ENCODE measurements at regions not wholly inside any gene's neighbourhood (a gene's known extent, or its start where the extent isn't known, plus 50 kb on each side); places are given as distances from the start of the nearest gene placed in this dataset.

DNA sequence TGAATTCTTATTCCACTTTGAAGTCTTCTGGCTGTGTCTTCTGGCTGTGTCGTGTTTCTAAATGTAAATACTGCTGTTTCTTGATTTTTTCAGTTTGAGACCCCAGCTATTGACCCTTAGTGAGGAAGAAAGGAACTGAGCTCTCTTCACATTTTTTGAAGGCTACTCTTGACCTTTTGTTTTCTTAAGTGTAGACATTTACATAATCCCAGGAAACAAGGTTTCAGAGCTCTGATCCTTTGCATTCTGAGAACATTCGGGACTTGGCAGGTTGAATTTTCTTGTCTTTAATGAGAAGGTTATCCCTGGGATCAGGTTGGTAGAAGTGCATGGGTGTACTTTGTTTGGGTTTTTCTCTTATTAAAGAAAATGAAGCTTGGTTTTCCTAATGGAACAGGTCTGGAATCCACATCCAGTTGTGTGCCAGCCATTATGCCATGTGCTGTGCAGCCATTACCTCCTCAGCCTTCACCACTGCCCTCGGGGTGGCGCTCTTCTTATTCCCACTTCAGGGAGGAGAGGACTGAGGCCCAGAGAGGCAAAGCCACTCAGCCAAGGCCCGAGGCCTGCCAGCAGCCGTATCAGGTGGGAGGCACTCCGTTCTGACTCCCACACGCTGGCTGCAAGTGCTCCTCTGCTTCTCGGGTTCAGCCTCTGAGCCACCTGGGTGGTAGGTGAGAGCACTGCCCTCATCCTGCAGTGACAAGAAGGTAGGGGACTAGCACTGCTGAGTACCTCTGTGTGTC, 120.9 kb downstream of the BEGAIN start:
- no peaks in the 10 kb centered on the region for H3K9me3 ChIP-seq (ENCODE audit: control insufficient read depth, low read length)
- H3K27me3 ChIP-seq (ENCODE audit: control insufficient read depth, insufficient read depth, low read length, poor library complexity, severe bottlenecking) = no peaks in the 10 kb centered on the region
- 60% methylated on average over 9 of the region's 9 CpGs for WGBS, 2 experiments
- H3K36me3 ChIP-seq (ENCODE audit: control insufficient read depth, insufficient read depth, low read length) = no peaks in the 10 kb centered on the region
- H3K4me1 ChIP-seq (ENCODE audit: control insufficient read depth, insufficient read depth, low read length) = no peaks in the 10 kb centered on the region
- no peak overlapping the region for H3K27ac ChIP-seq (ENCODE audit: insufficient read depth, low read depth, low read length, poor library complexity, severe bottlenecking)
- H3K4me3 ChIP-seq (ENCODE audit: insufficient read depth, low read depth, low read length) = no peak overlapping the region

- no peaks in the 10 kb centered on the region for H3K9me3 ChIP-seq (ENCODE audit: control insufficient read depth, low read length)
- H3K36me3 ChIP-seq (ENCODE audit: control insufficient read depth, insufficient read depth, low read length) = no peaks in the 10 kb centered on the region
- no peaks in the 10 kb centered on the region for H3K27me3 ChIP-seq (ENCODE audit: control insufficient read depth, insufficient read depth, low read length, poor library complexity, severe bottlenecking)
- H3K4me3 ChIP-seq (ENCODE audit: insufficient read depth, low read depth, low read length) = no peak overlapping the region
- WGBS, 2 experiments = 88 to 89% methylated on average over 11 of the region's 11 CpGs
- H3K27ac ChIP-seq (ENCODE audit: insufficient read depth, low read depth, low read length, poor library complexity, severe bottlenecking) = no peak overlapping the region
- H3K4me1 ChIP-seq (ENCODE audit: control insufficient read depth, insufficient read depth, low read length) = peaks cover 3% of the 10 kb centered on the region
Measured at GRCh38 chr14:100467046-100467750, 120.0 kb downstream of the BEGAIN start.

DNA sequence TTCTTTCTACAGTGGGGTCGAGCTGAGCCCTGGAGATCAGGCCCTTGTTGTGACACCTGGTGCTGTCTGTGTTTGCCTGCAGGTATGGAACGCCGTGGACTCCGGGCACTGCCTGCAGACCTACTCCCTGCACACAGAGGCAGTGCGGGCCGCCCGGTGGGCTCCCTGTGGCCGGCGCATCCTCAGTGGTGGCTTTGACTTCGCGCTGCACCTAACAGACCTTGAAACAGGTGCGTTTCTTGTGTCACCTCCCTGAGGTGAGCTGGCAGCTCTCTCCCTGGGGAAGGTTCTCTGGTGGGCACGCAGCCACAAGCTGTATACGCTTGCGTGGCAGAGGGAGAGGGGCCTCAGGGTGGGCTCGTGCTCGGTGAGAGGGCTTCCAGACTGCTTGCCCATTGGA, 119.3 kb downstream of the BEGAIN start:
- 91 to 93% methylated on average over 17 of the region's 17 CpGs for WGBS, 2 experiments
- H3K4me1 ChIP-seq (ENCODE audit: control insufficient read depth, insufficient read depth, low read length) = peaks cover 3% of the 10 kb centered on the region
- no peaks in the 10 kb centered on the region for H3K36me3 ChIP-seq (ENCODE audit: control insufficient read depth, insufficient read depth, low read length)
- H3K9me3 ChIP-seq (ENCODE audit: control insufficient read depth, low read length) = no peaks in the 10 kb centered on the region
- H3K4me3 ChIP-seq (ENCODE audit: insufficient read depth, low read depth, low read length) = no peak overlapping the region
- no peaks in the 10 kb centered on the region for H3K27me3 ChIP-seq (ENCODE audit: control insufficient read depth, insufficient read depth, low read length, poor library complexity, severe bottlenecking)
- no peak overlapping the region for H3K27ac ChIP-seq (ENCODE audit: insufficient read depth, low read depth, low read length, poor library complexity, severe bottlenecking)

GRCh38 chr14:100468557-100468956, 118.7 kb downstream of the BEGAIN start:
- 79 to 84% methylated on average over 9 of the region's 9 CpGs for WGBS, 2 experiments

DNA sequence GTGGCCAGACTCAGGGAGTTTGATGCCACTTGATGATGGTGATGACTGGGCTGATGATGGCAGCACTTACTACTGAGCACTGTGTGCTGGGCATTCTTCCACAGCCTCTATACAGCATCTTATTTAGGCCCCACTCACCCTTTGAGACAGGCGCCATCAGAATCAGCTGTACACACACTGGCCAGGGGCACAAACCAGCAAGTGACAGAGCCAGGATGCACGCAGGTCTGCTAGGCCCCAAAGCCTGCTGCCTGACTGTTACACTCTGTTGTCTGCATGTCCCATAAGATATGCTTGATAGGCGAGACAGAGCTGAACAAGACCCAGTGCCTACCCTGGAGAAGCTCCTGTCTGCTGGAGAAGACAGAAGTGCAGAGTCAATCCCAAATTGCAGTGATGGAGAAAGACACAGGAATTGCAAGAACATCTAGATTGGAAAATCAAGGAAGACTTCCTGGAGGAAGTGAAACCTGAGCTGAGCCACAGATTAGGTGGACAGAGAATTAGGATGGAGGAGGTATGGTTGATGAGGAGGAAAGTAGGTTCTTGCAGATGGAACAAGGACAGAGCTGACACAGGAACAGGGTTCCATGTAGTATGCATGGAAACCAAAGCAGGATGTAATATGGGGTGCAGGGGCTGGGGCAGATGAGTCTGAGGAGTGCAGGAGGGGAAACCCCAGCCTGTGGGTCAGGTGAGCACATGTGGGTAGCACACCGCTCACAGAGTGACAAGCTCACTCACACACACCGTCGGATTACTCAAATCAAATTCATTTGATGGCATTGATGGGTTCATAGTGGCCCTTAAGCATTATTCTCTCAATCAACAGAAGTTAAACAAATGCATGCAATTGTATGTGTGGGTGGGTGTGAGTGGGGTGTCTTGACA, 117.3 kb downstream of the BEGAIN start:
- no peaks in the 10 kb centered on the region for H3K9me3 ChIP-seq (ENCODE audit: control insufficient read depth, low read length)
- 95 to 97% methylated on average over 6 of the region's 6 CpGs for WGBS, 2 experiments
- H3K36me3 ChIP-seq (ENCODE audit: control insufficient read depth, insufficient read depth, low read length) = no peaks in the 10 kb centered on the region
- no peaks in the 10 kb centered on the region for H3K27me3 ChIP-seq (ENCODE audit: control insufficient read depth, insufficient read depth, low read length, poor library complexity, severe bottlenecking)
- H3K4me3 ChIP-seq (ENCODE audit: insufficient read depth, low read depth, low read length) = no peak overlapping the region
- H3K4me1 ChIP-seq (ENCODE audit: control insufficient read depth, insufficient read depth, low read length) = peaks cover 3% of the 10 kb centered on the region
- no peak overlapping the region for H3K27ac ChIP-seq (ENCODE audit: insufficient read depth, low read depth, low read length, poor library complexity, severe bottlenecking)

More at GRCh38 chr14:100468557-100468956, 118.7 kb downstream of the BEGAIN start:
- Histone ChIP-seq H3K4me3 (ENCODE audit: insufficient read depth, low read depth, low read length) (no peak overlapping the region), H3K9me3 (ENCODE audit: control insufficient read depth, low read length) (no peaks in the 10 kb centered on the region), H3K27me3 (ENCODE audit: control insufficient read depth, insufficient read depth, low read length, poor library complexity, severe bottlenecking) (no peaks in the 10 kb centered on the region), H3K27ac (ENCODE audit: insufficient read depth, low read depth, low read length, poor library complexity, severe bottlenecking) (no peak overlapping the region), H3K36me3 (ENCODE audit: control insufficient read depth, insufficient read depth, low read length) (no peaks in the 10 kb centered on the region), H3K4me1 (ENCODE audit: control insufficient read depth, insufficient read depth, low read length) (peaks cover 3% of the 10 kb centered on the region)

DNA sequence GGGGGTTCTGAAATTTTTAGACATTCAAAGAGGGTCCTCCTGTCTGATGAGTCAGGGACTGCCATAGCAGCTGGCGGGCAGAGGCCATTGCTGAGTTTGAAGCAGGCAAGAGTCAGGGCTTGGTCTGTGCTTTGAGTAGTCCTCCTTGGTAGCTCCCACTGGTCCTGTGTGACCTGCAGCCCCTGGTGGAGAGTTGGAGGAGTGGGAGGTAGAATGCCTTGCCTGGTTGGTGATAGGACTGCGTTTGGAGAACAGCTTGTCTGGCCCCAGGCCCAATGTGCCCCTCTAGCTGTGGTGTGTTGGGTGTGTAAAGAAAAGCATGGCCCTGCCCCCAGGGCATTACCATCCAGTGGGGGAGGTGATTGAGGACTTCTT, 116.7 kb downstream of the BEGAIN start:
- H3K27me3 ChIP-seq (ENCODE audit: control insufficient read depth, insufficient read depth, low read length, poor library complexity, severe bottlenecking) = no peaks in the 10 kb centered on the region
- peaks cover 3% of the 10 kb centered on the region for H3K4me1 ChIP-seq (ENCODE audit: control insufficient read depth, insufficient read depth, low read length)
- no peak overlapping the region for H3K27ac ChIP-seq (ENCODE audit: insufficient read depth, low read depth, low read length, poor library complexity, severe bottlenecking)
- H3K4me3 ChIP-seq (ENCODE audit: insufficient read depth, low read depth, low read length) = no peak overlapping the region
- H3K36me3 ChIP-seq (ENCODE audit: control insufficient read depth, insufficient read depth, low read length) = no peaks in the 10 kb centered on the region
- WGBS, 2 experiments = 84 to 92% methylated on average over 2 of the region's 2 CpGs
- no peaks in the 10 kb centered on the region for H3K9me3 ChIP-seq (ENCODE audit: control insufficient read depth, low read length)

GRCh38 chr14:100471441-100472093, 115.7 kb downstream of the BEGAIN start:
- Histone ChIP-seq H3K4me3 (ENCODE audit: insufficient read depth, low read depth, low read length) (no peak overlapping the region), H3K9me3 (ENCODE audit: control insufficient read depth, low read length) (no peaks in the 10 kb centered on the region), H3K36me3 (ENCODE audit: control insufficient read depth, insufficient read depth, low read length) (no peaks in the 10 kb centered on the region), H3K27me3 (ENCODE audit: control insufficient read depth, insufficient read depth, low read length, poor library complexity, severe bottlenecking) (no peaks in the 10 kb centered on the region), H3K27ac (ENCODE audit: insufficient read depth, low read depth, low read length, poor library complexity, severe bottlenecking) (no peak overlapping the region), H3K4me1 (ENCODE audit: control insufficient read depth, insufficient read depth, low read length) (peaks cover 3% of the 10 kb centered on the region)
- 78 to 79% methylated on average over 16 of the region's 16 CpGs for WGBS, 2 experiments

- no peak overlapping the region for H3K27ac ChIP-seq (ENCODE audit: insufficient read depth, low read depth, low read length, poor library complexity, severe bottlenecking)
- no peaks in the 10 kb centered on the region for H3K27me3 ChIP-seq (ENCODE audit: control insufficient read depth, insufficient read depth, low read length, poor library complexity, severe bottlenecking)
- H3K4me3 ChIP-seq (ENCODE audit: insufficient read depth, low read depth, low read length) = no peak overlapping the region
- H3K9me3 ChIP-seq (ENCODE audit: control insufficient read depth, low read length) = no peaks in the 10 kb centered on the region
- WGBS, 2 experiments = 81 to 85% methylated on average over 7 of the region's 7 CpGs
- no peaks in the 10 kb centered on the region for H3K36me3 ChIP-seq (ENCODE audit: control insufficient read depth, insufficient read depth, low read length)
- H3K4me1 ChIP-seq (ENCODE audit: control insufficient read depth, insufficient read depth, low read length) = peaks cover 3% of the 10 kb centered on the region
Measured at GRCh38 chr14:100472094-100472455, 115.1 kb downstream of the BEGAIN start.

- H3K9me3 ChIP-seq (ENCODE audit: control insufficient read depth, low read length) = no peaks in the 10 kb centered on the region
- H3K27ac ChIP-seq (ENCODE audit: insufficient read depth, low read depth, low read length, poor library complexity, severe bottlenecking) = no peak overlapping the region
- no peaks in the 10 kb centered on the region for H3K27me3 ChIP-seq (ENCODE audit: control insufficient read depth, insufficient read depth, low read length, poor library complexity, severe bottlenecking)
- peaks cover 3% of the 10 kb centered on the region for H3K4me1 ChIP-seq (ENCODE audit: control insufficient read depth, insufficient read depth, low read length)
- WGBS, 2 experiments = 95% methylated on average over 7 of the region's 7 CpGs
- H3K4me3 ChIP-seq (ENCODE audit: insufficient read depth, low read depth, low read length) = no peak overlapping the region
- no peaks in the 10 kb centered on the region for H3K36me3 ChIP-seq (ENCODE audit: control insufficient read depth, insufficient read depth, low read length)
Measured at GRCh38 chr14:100472491-100472890, 114.7 kb downstream of the BEGAIN start.
